ENCODE measurements at regions not wholly inside any gene's neighbourhood (a gene's known extent, or its start where the extent isn't known, plus 50 kb on each side); places are given as distances from the start of the nearest gene placed in this dataset.
"Not testable (repeated sequence)": the region's sequence is repeated elsewhere in the genome, so short reads cannot be mapped to it uniquely, and the experiment has no call there.

DNA sequence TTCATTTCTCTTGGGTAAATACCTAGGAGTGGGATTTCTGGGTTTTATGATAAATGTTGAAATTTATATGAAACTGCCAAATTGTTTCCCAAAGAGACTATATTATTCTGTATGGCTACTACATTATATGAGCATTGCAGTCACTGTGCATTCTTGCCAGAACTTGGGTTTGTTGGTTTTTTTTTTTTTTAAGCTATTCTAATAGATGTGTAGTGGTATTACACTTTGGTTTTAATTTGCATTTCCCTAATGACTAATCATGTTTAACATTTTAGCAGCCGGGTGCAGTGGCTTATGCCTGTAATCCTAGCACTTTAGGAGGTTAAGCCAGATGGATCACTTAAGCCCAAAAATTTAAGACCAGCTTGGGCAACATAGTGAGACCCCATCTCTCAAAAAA is 56.0 kb upstream of the MSH6 start:
- TF ChIP-seq KDM4A (IDR thresholded peaks at IDR 0.05; ENCODE audit: low read depth, low read length, severe bottlenecking); POLR2A (IDR thresholded peaks at IDR 0.05; ENCODE audit: control extremely low read depth in 1 of 2, low read depth in 2 of 2, low read length in 2 of 2); YY1 (IDR thresholded peaks at IDR 0.05; ENCODE audit: low read depth, low read length); RAD21 (IDR thresholded peaks at IDR 0.05 in 1 of 2, conservative IDR thresholded peaks at IDR 0.05 in 1 of 2; ENCODE audit: low read depth in 2 of 2, low read length in 2 of 2); POLR2AphosphoS5 (IDR thresholded peaks at IDR 0.05; ENCODE audit: low read depth, low read length); HDAC6 (IDR thresholded peaks at IDR 0.05; ENCODE audit: low read depth, low read length); JUND (IDR thresholded peaks at IDR 0.05; ENCODE audit: low read length); EZH2 (IDR thresholded peaks at IDR 0.05; ENCODE audit: low read depth, low read length, severe bottlenecking); BACH1 (IDR thresholded peaks at IDR 0.05; ENCODE audit: low read length); SIN3A (conservative IDR thresholded peaks at IDR 0.05 in 1 of 2, IDR thresholded peaks at IDR 0.05 in 1 of 2; ENCODE audit: low read depth in 1 of 2, low read length in 2 of 2); SP1 (IDR thresholded peaks at IDR 0.05; ENCODE audit: low read depth, low read length): not testable (repeated sequence)
- TF ChIP-seq, protein P1, sequence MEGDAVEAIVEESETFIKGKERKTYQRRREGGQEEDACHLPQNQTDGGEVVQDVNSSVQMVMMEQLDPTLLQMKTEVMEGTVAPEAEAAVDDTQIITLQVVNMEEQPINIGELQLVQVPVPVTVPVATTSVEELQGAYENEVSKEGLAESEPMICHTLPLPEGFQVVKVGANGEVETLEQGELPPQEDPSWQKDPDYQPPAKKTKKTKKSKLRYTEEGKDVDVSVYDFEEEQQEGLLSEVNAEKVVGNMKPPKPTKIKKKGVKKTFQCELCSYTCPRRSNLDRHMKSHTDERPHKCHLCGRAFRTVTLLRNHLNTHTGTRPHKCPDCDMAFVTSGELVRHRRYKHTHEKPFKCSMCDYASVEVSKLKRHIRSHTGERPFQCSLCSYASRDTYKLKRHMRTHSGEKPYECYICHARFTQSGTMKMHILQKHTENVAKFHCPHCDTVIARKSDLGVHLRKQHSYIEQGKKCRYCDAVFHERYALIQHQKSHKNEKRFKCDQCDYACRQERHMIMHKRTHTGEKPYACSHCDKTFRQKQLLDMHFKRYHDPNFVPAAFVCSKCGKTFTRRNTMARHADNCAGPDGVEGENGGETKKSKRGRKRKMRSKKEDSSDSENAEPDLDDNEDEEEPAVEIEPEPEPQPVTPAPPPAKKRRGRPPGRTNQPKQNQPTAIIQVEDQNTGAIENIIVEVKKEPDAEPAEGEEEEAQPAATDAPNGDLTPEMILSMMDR (IDR thresholded peaks at IDR 0.05; ENCODE audit: control extremely low read depth in 1 of 3, insufficient read depth in 1 of 3, low read depth in 1 of 3, low read length in 3 of 3) = not testable (repeated sequence)
- TF ChIP-seq, protein P2, sequence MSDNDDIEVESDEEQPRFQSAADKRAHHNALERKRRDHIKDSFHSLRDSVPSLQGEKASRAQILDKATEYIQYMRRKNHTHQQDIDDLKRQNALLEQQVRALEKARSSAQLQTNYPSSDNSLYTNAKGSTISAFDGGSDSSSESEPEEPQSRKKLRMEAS (IDR thresholded peaks at IDR 0.05) = not testable (repeated sequence)

Data from H1 (cell line).